HepG2 (cell line): ENCODE measurements at regions not wholly inside any gene's neighbourhood (a gene's known extent, or its start where the extent isn't known, plus 50 kb on each side); places are given as distances from the start of the nearest gene placed in this dataset.

Experiments used
- HDAC1 ChIP-seq: sonication (generic); formaldehyde crosslinking; IDR thresholded peaks from 2 replicates; pipeline ENCODE4 v1.5.1; 2020; ENCODE audit warnings: mild to moderate bottlenecking, missing genetic modification reagents
- MEF2D ChIP-seq: sonication (generic); formaldehyde crosslinking; IDR thresholded peaks from 2 replicates; pipeline ENCODE4 v1.5.1; 2020; ENCODE audit warnings: mild to moderate bottlenecking, missing genetic modification reagents
- POLR2A ChIP-seq, 2 experiments: IDR thresholded peaks; 2 replicates each; pipeline ENCODE4 v1.6.1; 2011; ENCODE audit warnings: low read depth in 2 of 2, low read length in 2 of 2, mild to moderate bottlenecking in 1 of 2, moderate library complexity in 1 of 2; ENCODE audit not compliant: insufficient read depth in 1 of 2
- SMAD1 ChIP-seq: sonication (generic); formaldehyde crosslinking; IDR thresholded peaks from 2 replicates; pipeline ENCODE4 v1.4.0; 2020; ENCODE audit warnings: missing genetic modification reagents, low read depth, mild to moderate bottlenecking, borderline replicate concordance
- ZNF230 ChIP-seq: sonication (generic); formaldehyde crosslinking; IDR thresholded peaks from 2 replicates; pipeline ENCODE4 v1.4.0; 2020; ENCODE audit warnings: mild to moderate bottlenecking, missing genetic modification reagents
- ZNF33B ChIP-seq: sonication (generic); formaldehyde crosslinking; IDR thresholded peaks from 2 replicates; pipeline ENCODE4 v1.5.1; 2020; ENCODE audit warnings: mild to moderate bottlenecking, missing genetic modification reagents
- ZSCAN29 ChIP-seq: sonication (generic); formaldehyde crosslinking; conservative IDR thresholded peaks from 2 replicates; pipeline ENCODE4 v1.4.0; 2020; ENCODE audit warnings: mild to moderate bottlenecking, missing genetic modification reagents
- TF ChIP-seq, protein P1 (sequence below): IDR thresholded peaks from 2 replicates; pipeline ENCODE4 v1.6.1; 2016
- TF ChIP-seq, protein P2 (sequence below), 2 experiments: IDR thresholded peaks; 2 replicates each; pipeline ENCODE4 v1.6.1; 2011 to 2012; ENCODE audit warnings: low read length in 2 of 2, borderline replicate concordance in 1 of 2, low read depth in 1 of 2, mild to moderate bottlenecking in 1 of 2, moderate library complexity in 1 of 2
- TF ChIP-seq, protein P3 (sequence below): sonication (generic); formaldehyde crosslinking; IDR thresholded peaks from 2 replicates; pipeline ENCODE4 v1.4.0; 2020; ENCODE audit warnings: low read depth, missing genetic modification reagents
- TF ChIP-seq, protein P4 (sequence below): sonication (generic); formaldehyde crosslinking; IDR thresholded peaks from one replicate; pipeline ENCODE4 v1.5.1; 2020; ENCODE audit warnings: mild to moderate bottlenecking, missing genetic modification reagents; ENCODE audit errors: not compliant biosample characterization
- TF ChIP-seq, protein P5 (sequence below): sonication (generic); formaldehyde crosslinking; IDR thresholded peaks from 2 replicates; pipeline ENCODE4 v1.5.1; 2020; ENCODE audit warnings: mild to moderate bottlenecking, missing genetic modification reagents, borderline replicate concordance

DNA sequence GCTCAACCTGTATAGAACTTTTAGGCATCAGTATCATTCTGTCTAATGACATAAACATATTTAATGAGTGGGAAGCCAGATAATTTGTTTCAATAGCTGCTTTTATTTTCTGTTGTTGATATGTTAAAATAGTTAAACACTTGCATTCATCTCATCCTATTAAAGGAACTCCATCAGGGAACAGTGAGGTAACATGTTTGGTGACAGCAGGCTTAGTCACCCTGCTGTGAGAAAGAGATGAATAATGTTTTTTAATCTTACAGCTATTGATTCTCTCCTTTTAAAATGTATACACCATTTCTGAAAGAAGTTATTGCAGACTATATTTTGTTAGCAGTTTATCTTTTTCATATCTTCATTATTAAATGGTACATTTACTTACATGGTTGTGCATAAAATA is 123.3 kb upstream of the CWC22 start:
- TF ChIP-seq POLR2A (IDR thresholded peaks at IDR 0.05; ENCODE audit: insufficient read depth in 1 of 2, low read depth in 2 of 2, low read length in 2 of 2) (no peak), MEF2D (CRISPR knock-in tag) (no peak), ZNF230 (CRISPR knock-in tag) (no peak), ZNF33B (CRISPR knock-in tag) (no peak), HDAC1 (CRISPR knock-in tag) (no peak), SMAD1 (CRISPR knock-in tag) (no peak), ZSCAN29 (CRISPR knock-in tag) (no peak)
- TF ChIP-seq, protein P1, sequence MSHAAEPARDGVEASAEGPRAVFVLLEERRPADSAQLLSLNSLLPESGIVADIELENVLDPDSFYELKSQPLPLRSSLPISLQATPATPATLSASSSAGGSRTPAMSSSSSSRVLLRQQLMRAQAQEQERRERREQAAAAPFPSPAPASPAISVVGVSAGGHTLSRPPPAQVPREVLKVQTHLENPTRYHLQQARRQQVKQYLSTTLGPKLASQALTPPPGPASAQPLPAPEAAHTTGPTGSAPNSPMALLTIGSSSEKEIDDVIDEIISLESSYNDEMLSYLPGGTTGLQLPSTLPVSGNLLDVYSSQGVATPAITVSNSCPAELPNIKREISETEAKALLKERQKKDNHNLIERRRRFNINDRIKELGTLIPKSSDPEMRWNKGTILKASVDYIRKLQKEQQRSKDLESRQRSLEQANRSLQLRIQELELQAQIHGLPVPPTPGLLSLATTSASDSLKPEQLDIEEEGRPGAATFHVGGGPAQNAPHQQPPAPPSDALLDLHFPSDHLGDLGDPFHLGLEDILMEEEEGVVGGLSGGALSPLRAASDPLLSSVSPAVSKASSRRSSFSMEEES (CRISPR knock-in tag): no peak
- TF ChIP-seq, protein P2, sequence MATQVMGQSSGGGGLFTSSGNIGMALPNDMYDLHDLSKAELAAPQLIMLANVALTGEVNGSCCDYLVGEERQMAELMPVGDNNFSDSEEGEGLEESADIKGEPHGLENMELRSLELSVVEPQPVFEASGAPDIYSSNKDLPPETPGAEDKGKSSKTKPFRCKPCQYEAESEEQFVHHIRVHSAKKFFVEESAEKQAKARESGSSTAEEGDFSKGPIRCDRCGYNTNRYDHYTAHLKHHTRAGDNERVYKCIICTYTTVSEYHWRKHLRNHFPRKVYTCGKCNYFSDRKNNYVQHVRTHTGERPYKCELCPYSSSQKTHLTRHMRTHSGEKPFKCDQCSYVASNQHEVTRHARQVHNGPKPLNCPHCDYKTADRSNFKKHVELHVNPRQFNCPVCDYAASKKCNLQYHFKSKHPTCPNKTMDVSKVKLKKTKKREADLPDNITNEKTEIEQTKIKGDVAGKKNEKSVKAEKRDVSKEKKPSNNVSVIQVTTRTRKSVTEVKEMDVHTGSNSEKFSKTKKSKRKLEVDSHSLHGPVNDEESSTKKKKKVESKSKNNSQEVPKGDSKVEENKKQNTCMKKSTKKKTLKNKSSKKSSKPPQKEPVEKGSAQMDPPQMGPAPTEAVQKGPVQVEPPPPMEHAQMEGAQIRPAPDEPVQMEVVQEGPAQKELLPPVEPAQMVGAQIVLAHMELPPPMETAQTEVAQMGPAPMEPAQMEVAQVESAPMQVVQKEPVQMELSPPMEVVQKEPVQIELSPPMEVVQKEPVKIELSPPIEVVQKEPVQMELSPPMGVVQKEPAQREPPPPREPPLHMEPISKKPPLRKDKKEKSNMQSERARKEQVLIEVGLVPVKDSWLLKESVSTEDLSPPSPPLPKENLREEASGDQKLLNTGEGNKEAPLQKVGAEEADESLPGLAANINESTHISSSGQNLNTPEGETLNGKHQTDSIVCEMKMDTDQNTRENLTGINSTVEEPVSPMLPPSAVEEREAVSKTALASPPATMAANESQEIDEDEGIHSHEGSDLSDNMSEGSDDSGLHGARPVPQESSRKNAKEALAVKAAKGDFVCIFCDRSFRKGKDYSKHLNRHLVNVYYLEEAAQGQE (IDR thresholded peaks at IDR 0.05; ENCODE audit: borderline replicate concordance in 1 of 2, low read depth in 1 of 2, low read length in 2 of 2): no peak
- TF ChIP-seq, protein P3, sequence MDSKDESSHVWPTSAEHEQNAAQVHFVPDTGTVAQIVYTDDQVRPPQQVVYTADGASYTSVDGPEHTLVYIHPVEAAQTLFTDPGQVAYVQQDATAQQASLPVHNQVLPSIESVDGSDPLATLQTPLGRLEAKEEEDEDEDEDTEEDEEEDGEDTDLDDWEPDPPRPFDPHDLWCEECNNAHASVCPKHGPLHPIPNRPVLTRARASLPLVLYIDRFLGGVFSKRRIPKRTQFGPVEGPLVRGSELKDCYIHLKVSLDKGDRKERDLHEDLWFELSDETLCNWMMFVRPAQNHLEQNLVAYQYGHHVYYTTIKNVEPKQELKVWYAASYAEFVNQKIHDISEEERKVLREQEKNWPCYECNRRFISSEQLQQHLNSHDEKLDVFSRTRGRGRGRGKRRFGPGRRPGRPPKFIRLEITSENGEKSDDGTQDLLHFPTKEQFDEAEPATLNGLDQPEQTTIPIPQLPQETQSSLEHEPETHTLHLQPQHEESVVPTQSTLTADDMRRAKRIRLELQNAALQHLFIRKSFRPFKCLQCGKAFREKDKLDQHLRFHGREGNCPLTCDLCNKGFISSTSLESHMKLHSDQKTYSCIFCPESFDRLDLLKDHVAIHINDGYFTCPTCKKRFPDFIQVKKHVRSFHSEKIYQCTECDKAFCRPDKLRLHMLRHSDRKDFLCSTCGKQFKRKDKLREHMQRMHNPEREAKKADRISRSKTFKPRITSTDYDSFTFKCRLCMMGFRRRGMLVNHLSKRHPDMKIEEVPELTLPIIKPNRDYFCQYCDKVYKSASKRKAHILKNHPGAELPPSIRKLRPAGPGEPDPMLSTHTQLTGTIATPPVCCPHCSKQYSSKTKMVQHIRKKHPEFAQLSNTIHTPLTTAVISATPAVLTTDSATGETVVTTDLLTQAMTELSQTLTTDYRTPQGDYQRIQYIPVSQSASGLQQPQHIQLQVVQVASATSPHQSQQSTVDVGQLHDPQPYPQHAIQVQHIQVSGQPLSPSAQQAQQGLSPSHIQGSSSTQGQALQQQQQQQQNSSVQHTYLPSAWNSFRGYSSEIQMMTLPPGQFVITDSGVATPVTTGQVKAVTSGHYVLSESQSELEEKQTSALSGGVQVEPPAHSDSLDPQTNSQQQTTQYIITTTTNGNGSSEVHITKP: no peak
- TF ChIP-seq, protein P4, sequence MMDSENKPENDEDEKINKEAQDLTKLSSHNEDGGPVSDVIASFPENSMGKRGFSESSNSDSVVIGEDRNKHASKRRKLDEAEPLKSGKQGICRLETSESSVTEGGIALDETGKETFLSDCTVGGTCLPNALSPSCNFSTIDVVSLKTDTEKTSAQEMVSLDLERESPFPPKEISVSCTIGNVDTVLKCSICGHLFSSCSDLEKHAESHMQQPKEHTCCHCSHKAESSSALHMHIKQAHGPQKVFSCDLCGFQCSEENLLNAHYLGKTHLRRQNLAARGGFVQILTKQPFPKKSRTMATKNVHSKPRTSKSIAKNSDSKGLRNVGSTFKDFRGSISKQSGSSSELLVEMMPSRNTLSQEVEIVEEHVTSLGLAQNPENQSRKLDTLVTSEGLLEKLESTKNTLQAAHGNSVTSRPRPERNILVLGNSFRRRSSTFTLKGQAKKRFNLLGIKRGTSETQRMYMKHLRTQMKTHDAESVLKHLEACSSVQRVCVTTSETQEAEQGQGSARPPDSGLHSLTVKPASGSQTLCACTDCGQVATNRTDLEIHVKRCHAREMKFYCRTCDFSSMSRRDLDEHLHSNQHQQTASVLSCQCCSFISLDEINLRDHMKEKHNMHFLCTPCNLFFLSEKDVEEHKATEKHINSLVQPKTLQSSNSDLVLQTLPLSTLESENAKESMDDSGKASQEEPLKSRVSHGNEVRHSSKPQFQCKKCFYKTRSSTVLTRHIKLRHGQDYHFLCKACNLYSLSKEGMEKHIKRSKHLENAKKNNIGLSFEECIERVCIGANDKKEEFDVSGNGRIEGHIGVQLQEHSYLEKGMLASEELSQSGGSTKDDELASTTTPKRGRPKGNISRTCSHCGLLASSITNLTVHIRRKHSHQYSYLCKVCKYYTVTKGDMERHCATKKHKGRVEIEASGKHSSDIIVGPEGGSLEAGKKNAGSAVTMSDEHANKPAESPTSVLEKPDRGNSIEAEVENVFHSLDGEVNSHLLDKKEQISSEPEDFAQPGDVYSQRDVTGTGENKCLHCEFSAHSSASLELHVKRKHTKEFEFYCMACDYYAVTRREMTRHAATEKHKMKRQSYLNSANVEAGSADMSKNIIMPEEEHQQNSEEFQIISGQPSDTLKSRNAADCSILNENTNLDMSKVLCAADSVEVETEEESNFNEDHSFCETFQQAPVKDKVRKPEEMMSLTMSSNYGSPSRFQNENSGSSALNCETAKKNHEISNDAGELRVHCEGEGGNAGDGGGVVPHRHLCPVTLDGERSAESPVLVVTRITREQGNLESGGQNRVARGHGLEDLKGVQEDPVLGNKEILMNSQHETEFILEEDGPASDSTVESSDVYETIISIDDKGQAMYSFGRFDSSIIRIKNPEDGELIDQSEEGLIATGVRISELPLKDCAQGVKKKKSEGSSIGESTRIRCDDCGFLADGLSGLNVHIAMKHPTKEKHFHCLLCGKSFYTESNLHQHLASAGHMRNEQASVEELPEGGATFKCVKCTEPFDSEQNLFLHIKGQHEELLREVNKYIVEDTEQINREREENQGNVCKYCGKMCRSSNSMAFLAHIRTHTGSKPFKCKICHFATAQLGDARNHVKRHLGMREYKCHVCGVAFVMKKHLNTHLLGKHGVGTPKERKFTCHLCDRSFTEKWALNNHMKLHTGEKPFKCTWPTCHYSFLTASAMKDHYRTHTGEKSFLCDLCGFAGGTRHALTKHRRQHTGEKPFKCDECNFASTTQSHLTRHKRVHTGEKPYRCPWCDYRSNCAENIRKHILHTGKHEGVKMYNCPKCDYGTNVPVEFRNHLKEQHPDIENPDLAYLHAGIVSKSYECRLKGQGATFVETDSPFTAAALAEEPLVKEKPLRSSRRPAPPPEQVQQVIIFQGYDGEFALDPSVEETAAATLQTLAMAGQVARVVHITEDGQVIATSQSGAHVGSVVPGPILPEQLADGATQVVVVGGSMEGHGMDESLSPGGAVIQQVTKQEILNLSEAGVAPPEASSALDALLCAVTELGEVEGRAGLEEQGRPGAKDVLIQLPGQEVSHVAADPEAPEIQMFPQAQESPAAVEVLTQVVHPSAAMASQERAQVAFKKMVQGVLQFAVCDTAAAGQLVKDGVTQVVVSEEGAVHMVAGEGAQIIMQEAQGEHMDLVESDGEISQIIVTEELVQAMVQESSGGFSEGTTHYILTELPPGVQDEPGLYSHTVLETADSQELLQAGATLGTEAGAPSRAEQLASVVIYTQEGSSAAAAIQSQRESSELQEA (CRISPR knock-in tag): no peak
- TF ChIP-seq, protein P5, sequence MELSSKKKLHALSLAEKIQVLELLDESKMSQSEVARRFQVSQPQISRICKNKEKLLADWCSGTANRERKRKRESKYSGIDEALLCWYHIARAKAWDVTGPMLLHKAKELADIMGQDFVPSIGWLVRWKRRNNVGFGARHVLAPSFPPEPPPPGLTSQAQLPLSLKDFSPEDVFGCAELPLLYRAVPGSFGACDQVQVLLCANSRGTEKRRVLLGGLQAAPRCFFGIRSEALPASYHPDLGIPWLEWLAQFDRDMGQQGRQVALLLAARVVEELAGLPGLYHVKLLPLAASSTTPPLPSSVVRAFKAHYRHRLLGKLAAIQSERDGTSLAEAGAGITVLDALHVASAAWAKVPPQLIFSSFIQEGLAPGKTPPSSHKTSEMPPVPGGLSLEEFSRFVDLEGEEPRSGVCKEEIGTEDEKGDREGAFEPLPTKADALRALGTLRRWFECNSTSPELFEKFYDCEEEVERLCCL (CRISPR knock-in tag): no peak
